HFF-Myc (cell line): ENCODE measurements at regions not wholly inside any gene's neighbourhood (a gene's known extent, or its start where the extent isn't known, plus 50 kb on each side); places are given as distances from the start of the nearest gene placed in this dataset.

ENCODE experiments used
- DNase-seq: peaks from one replicate; pipeline ENCODE4 v3.0.0-alpha.2; 2011; ENCODE audit warnings: low read depth; ENCODE audit errors: extremely low read depth
- H3K4me3 ChIP-seq: replicated peaks from 2 replicates; pipeline ENCODE4 v1.5.1; 2011; ENCODE audit warnings: low read depth, mild to moderate bottlenecking, control low read depth, low read length
- TF ChIP-seq, protein P1 (sequence below): IDR thresholded peaks from 2 replicates; pipeline ENCODE4 v1.5.1; 2012; ENCODE audit warnings: mild to moderate bottlenecking, low read depth, low read length, control low read depth; ENCODE audit errors: missing control alignments

DNA sequence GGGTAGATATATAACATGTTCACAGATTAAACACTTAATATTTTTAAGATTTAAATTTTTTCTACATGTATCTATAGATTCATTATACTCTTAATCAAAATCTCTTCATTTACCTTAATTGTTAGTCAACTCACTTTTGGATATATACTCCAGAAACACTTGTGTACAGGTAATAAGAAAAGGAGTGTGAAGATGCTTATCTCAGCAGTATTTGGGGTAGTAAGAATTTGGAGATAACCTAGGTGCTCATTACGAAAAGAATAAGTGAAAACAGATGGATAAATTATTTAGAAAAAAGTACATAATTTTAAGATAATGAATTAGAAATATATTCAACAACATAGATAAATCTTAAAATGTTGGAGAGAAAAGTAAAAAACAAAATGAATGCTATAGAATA lies 226.5 kb upstream of the PLSCR5 start:
- no peak for DNase-seq
- TF ChIP-seq, protein P1, sequence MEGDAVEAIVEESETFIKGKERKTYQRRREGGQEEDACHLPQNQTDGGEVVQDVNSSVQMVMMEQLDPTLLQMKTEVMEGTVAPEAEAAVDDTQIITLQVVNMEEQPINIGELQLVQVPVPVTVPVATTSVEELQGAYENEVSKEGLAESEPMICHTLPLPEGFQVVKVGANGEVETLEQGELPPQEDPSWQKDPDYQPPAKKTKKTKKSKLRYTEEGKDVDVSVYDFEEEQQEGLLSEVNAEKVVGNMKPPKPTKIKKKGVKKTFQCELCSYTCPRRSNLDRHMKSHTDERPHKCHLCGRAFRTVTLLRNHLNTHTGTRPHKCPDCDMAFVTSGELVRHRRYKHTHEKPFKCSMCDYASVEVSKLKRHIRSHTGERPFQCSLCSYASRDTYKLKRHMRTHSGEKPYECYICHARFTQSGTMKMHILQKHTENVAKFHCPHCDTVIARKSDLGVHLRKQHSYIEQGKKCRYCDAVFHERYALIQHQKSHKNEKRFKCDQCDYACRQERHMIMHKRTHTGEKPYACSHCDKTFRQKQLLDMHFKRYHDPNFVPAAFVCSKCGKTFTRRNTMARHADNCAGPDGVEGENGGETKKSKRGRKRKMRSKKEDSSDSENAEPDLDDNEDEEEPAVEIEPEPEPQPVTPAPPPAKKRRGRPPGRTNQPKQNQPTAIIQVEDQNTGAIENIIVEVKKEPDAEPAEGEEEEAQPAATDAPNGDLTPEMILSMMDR: no peak
- no peak overlapping the region for H3K4me3 ChIP-seq

DNA sequence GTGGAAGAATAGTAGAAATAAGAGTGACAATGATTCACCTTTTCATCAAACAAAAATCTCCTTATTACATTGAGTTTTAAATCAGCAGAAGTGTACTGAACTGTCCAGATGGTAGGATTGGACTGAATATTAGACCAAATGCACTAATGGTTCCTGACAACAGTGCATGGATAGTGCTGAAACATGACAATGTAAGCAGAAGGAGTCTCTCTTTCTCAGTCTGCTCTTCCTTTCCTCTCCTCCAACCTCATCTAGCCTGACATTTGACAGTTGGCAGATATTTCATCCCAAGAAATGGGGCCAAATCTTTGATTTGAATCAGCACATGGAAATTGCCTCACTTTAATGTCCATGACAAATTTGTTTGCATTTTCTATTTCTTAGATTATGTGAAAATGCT lies 225.1 kb upstream of the PLSCR5 start:
- DNase-seq: no peak
- TF ChIP-seq, protein P1: no peak
- H3K4me3 ChIP-seq: no peak overlapping the region

GRCh38 chr3:146827836-146828235 lies 222.7 kb upstream of the PLSCR5 start:
- TF ChIP-seq, protein P1: no peak
- no peak overlapping the region for H3K4me3 ChIP-seq
- no peak for DNase-seq

GRCh38 chr3:146823622-146824021 lies 218.5 kb upstream of the PLSCR5 start:
- DNase-seq: no peak
- no peak overlapping the region for H3K4me3 ChIP-seq
- TF ChIP-seq, protein P1: no peak

GRCh38 chr3:146818866-146819265 lies 213.7 kb upstream of the PLSCR5 start:
- no peak for DNase-seq
- TF ChIP-seq, protein P1: no peak
- H3K4me3 ChIP-seq: no peak overlapping the region

- TF ChIP-seq, protein P1: no peak
- H3K4me3 ChIP-seq: no peak overlapping the region
- no peak for DNase-seq
These were observed 213.2 kb upstream of the PLSCR5 start for GRCh38 chr3:146818301-146818700.

GRCh38 chr3:146817704-146818103 lies 212.6 kb upstream of the PLSCR5 start:
- TF ChIP-seq, protein P1: peak; percentile 37
- DNase-seq: no peak

More at GRCh38 chr3:146817704-146818103, 212.6 kb upstream of the PLSCR5 start:
- H3K4me3 ChIP-seq: no peak overlapping the region
